SJCRH30 (cell line): ENCODE measurements at regions not wholly inside any gene's neighbourhood (a gene's known extent, or its start where the extent isn't known, plus 50 kb on each side); places are given as distances from the start of the nearest gene placed in this dataset.
A peak's percentile ranks its signal among the peaks of the same experiment; 100 is the strongest.

Experiments
- DNase-seq, 2 experiments: peaks; one replicate each; pipeline ENCODE4 v3.0.0-alpha.2; 2015 to 2020
- H3K27ac ChIP-seq: fragments of 250-450 bp; sonication (Bioruptor Pico); 2 replicates; pipeline ENCODE4 v1.5.1; 2020; ENCODE audit warnings: mild to moderate bottlenecking, moderate library complexity
- H3K27me3 ChIP-seq: fragments of 250-450 bp; sonication (Bioruptor Pico); 2 replicates; pipeline ENCODE4 v1.5.1; 2020; ENCODE audit warnings: mild to moderate bottlenecking, moderate library complexity
- H3K36me3 ChIP-seq: fragments of 250-450 bp; sonication (Bioruptor Pico); 2 replicates; pipeline ENCODE4 v1.5.1; 2020; ENCODE audit warnings: mild to moderate bottlenecking, moderate library complexity
- H3K4me1 ChIP-seq: fragments of 250-450 bp; sonication (Bioruptor Pico); 2 replicates; pipeline ENCODE4 v1.5.1; 2020; ENCODE audit warnings: mild to moderate bottlenecking, moderate library complexity
- H3K4me3 ChIP-seq: fragments of 250-450 bp; sonication (Bioruptor Pico); 2 replicates; pipeline ENCODE4 v1.5.1; 2020; ENCODE audit warnings: mild to moderate bottlenecking, moderate library complexity
- H3K9me3 ChIP-seq: fragments of 250-450 bp; sonication (Bioruptor Pico); replicated peaks from 2 replicates; pipeline ENCODE4 v1.5.1; 2020; ENCODE audit warnings: mild to moderate bottlenecking, moderate library complexity

GRCh38 chr22:26992556-26992955, 335.2 kb downstream of the MIAT start:
- no peak for DNase-seq
- Histone ChIP-seq H3K4me3 (no peak overlapping the region), H3K27me3 (no peaks in the 10 kb centered on the region), H3K36me3 (no peaks in the 10 kb centered on the region), H3K9me3 (no peaks in the 10 kb centered on the region; the same call in 1 of the 2 replicates), H3K27ac (no peak overlapping the region), H3K4me1 (no peaks in the 10 kb centered on the region)

- no peaks in the 10 kb centered on the region for H3K9me3 ChIP-seq
- no peaks in the 10 kb centered on the region for H3K27me3 ChIP-seq
- DNase-seq = no peak
Observed at GRCh38 chr22:26993886-26994285, 336.5 kb downstream of the MIAT start.

GRCh38 chr22:26994801-26995200, 337.4 kb downstream of the MIAT start:
- Histone ChIP-seq H3K36me3 (no peaks in the 10 kb centered on the region), H3K9me3 (no peaks in the 10 kb centered on the region), H3K4me3 (no peak overlapping the region), H3K4me1 (peaks cover 11% of the 10 kb centered on the region), H3K27me3 (no peaks in the 10 kb centered on the region), H3K27ac (no peak overlapping the region)
- no peak for DNase-seq

More at GRCh38 chr22:26993886-26994285, 336.5 kb downstream of the MIAT start:
- H3K4me1 ChIP-seq = peaks cover 3% of the 10 kb centered on the region; the same call in 1 of the 2 replicates
- no peak overlapping the region for H3K4me3 ChIP-seq
- H3K36me3 ChIP-seq = no peaks in the 10 kb centered on the region
- no peak overlapping the region for H3K27ac ChIP-seq

- peak; percentile 25 to 51 for DNase-seq
- H3K27ac ChIP-seq = no peak overlapping the region
- peaks cover 11% of the 10 kb centered on the region for H3K4me1 ChIP-seq
- no peak overlapping the region for H3K4me3 ChIP-seq
- no peaks in the 10 kb centered on the region for H3K9me3 ChIP-seq
- no peaks in the 10 kb centered on the region for H3K27me3 ChIP-seq
- no peaks in the 10 kb centered on the region for H3K36me3 ChIP-seq
Observed at GRCh38 chr22:26995235-26995634, 337.8 kb downstream of the MIAT start.

GRCh38 chr22:26996154-26996553, 338.8 kb downstream of the MIAT start:
- Histone ChIP-seq H3K4me3 (no peak overlapping the region), H3K27ac (no peak overlapping the region), H3K36me3 (no peaks in the 10 kb centered on the region), H3K4me1 (peaks cover 11% of the 10 kb centered on the region), H3K9me3 (no peaks in the 10 kb centered on the region), H3K27me3 (no peaks in the 10 kb centered on the region)
- DNase-seq = no peak

- Histone ChIP-seq H3K27me3 (no peaks in the 10 kb centered on the region), H3K9me3 (no peaks in the 10 kb centered on the region), H3K4me1 (peaks cover 27% of the 10 kb centered on the region), H3K36me3 (no peaks in the 10 kb centered on the region), H3K4me3 (no peak overlapping the region), H3K27ac (no peak overlapping the region)
- DNase-seq = no peak
Observed at GRCh38 chr22:26998129-26998528, 340.7 kb downstream of the MIAT start.

GRCh38 chr22:26998716-26999115, 341.3 kb downstream of the MIAT start:
- DNase-seq = no peak
- Histone ChIP-seq H3K9me3 (no peaks in the 10 kb centered on the region), H3K27me3 (no peaks in the 10 kb centered on the region), H3K4me1 (peaks cover 29% of the 10 kb centered on the region), H3K4me3 (no peak overlapping the region), H3K27ac (peak overlapping the region; percentile 15; the same call in 1 of the 2 replicates), H3K36me3 (no peaks in the 10 kb centered on the region)

GRCh38 chr22:27003297-27003696, 345.9 kb downstream of the MIAT start:
- Histone ChIP-seq H3K36me3 (no peaks in the 10 kb centered on the region), H3K4me1 (peaks cover 39% of the 10 kb centered on the region), H3K27ac (peak overlapping the region; percentile 91), H3K27me3 (no peaks in the 10 kb centered on the region), H3K9me3 (no peaks in the 10 kb centered on the region), H3K4me3 (peak overlapping the region; percentile 36)
- peak; percentile 88 to 90 for DNase-seq

GRCh38 chr22:27004434-27004833, 347.0 kb downstream of the MIAT start:
- no peaks in the 10 kb centered on the region for H3K36me3 ChIP-seq
- H3K27ac ChIP-seq = peak overlapping the region; percentile 91
- H3K9me3 ChIP-seq = no peaks in the 10 kb centered on the region; the same call in 1 of the 2 replicates
- DNase-seq = peak; percentile 26 to 58
- no peaks in the 10 kb centered on the region for H3K27me3 ChIP-seq
- H3K4me1 ChIP-seq = peaks cover 31% of the 10 kb centered on the region
- no peak overlapping the region for H3K4me3 ChIP-seq

GRCh38 chr22:27008454-27008853, 351.1 kb downstream of the MIAT start:
- Histone ChIP-seq H3K4me1 (peaks cover 33% of the 10 kb centered on the region), H3K4me3 (no peak overlapping the region), H3K27me3 (no peaks in the 10 kb centered on the region), H3K27ac (no peak overlapping the region), H3K9me3 (no peaks in the 10 kb centered on the region; the same call in 1 of the 2 replicates), H3K36me3 (no peaks in the 10 kb centered on the region)
- DNase-seq = no peak

GRCh38 chr22:27011133-27011532, 353.7 kb downstream of the MIAT start:
- no peak overlapping the region for H3K27ac ChIP-seq
- H3K27me3 ChIP-seq = no peaks in the 10 kb centered on the region
- H3K4me1 ChIP-seq = peaks cover 21% of the 10 kb centered on the region
- no peaks in the 10 kb centered on the region; the same call in 1 of the 2 replicates for H3K9me3 ChIP-seq
- H3K4me3 ChIP-seq = no peak overlapping the region
- H3K36me3 ChIP-seq = no peaks in the 10 kb centered on the region
- no peak for DNase-seq

- H3K4me3 ChIP-seq = no peak overlapping the region
- no peaks in the 10 kb centered on the region; the same call in 1 of the 2 replicates for H3K9me3 ChIP-seq
- peaks cover 21% of the 10 kb centered on the region for H3K4me1 ChIP-seq
- no peak overlapping the region for H3K27ac ChIP-seq
- peak in 1 of 2 experiments; percentile 43 for DNase-seq
- H3K27me3 ChIP-seq = no peaks in the 10 kb centered on the region
- no peaks in the 10 kb centered on the region for H3K36me3 ChIP-seq
Observed at GRCh38 chr22:27011717-27012116, 354.3 kb downstream of the MIAT start.

GRCh38 chr22:27019827-27020226, 362.4 kb downstream of the MIAT start:
- Histone ChIP-seq H3K27ac (no peak overlapping the region), H3K4me3 (no peak overlapping the region), H3K36me3 (no peaks in the 10 kb centered on the region), H3K4me1 (no peaks in the 10 kb centered on the region), H3K9me3 (no peaks in the 10 kb centered on the region), H3K27me3 (no peaks in the 10 kb centered on the region)
- no peak for DNase-seq

GRCh38 chr22:27022274-27022895, 365.0 kb downstream of the MIAT start:
- Histone ChIP-seq H3K4me1 (no peaks in the 10 kb centered on the region), H3K4me3 (no peak overlapping the region), H3K27me3 (no peaks in the 10 kb centered on the region), H3K9me3 (no peaks in the 10 kb centered on the region), H3K36me3 (no peaks in the 10 kb centered on the region), H3K27ac (no peak overlapping the region)
- DNase-seq = no peak

GRCh38 chr22:27022896-27023361, 365.5 kb downstream of the MIAT start:
- DNase-seq = no peak
- Histone ChIP-seq H3K36me3 (no peaks in the 10 kb centered on the region), H3K4me1 (no peaks in the 10 kb centered on the region), H3K27ac (no peak overlapping the region), H3K4me3 (no peak overlapping the region), H3K9me3 (no peaks in the 10 kb centered on the region), H3K27me3 (no peaks in the 10 kb centered on the region)

GRCh38 chr22:27023591-27023990, 366.2 kb downstream of the MIAT start:
- H3K4me1 ChIP-seq = no peaks in the 10 kb centered on the region
- H3K36me3 ChIP-seq = no peaks in the 10 kb centered on the region
- H3K9me3 ChIP-seq = no peaks in the 10 kb centered on the region
- H3K27ac ChIP-seq = no peak overlapping the region
- no peaks in the 10 kb centered on the region for H3K27me3 ChIP-seq
- no peak for DNase-seq
- no peak overlapping the region for H3K4me3 ChIP-seq
